NCI-H1417 (cell line): ENCODE measurements at regions not wholly inside any gene's neighbourhood (a gene's known extent, or its start where the extent isn't known, plus 50 kb on each side); places are given as distances from the start of the nearest gene placed in this dataset.
"Not testable (repeated sequence)": the region's sequence is repeated elsewhere in the genome, so short reads cannot be mapped to it uniquely, and the experiment has no call there.

ENCODE experiments used
- DNase-seq, 3 experiments: peaks; one replicate each; lab custom pipeline; 2025; lab: John Stamatoyannopoulos, UW

- DNase-seq = no peak
Observed at GRCh38 chr3:193118907-193119306, 122.1 kb upstream of the PLAAT1 start.

- no peak for DNase-seq
Observed at GRCh38 chr3:193119926-193120325, 121.1 kb upstream of the PLAAT1 start.

GRCh38 chr3:193124861-193125260, 116.2 kb upstream of the PLAAT1 start:
- DNase-seq = no peak

GRCh38 chr3:193129607-193130006, 111.4 kb upstream of the PLAAT1 start:
- DNase-seq = peak in 1 of 3 experiments; percentile 32

GRCh38 chr3:193130576-193130975, 110.4 kb upstream of the PLAAT1 start:
- DNase-seq = no peak

GRCh38 chr3:193132241-193132640, 108.8 kb upstream of the PLAAT1 start:
- no peak for DNase-seq

- DNase-seq = peak in 2 of 3 experiments; percentile 18 to 58
Observed at GRCh38 chr3:193132964-193133363, 108.1 kb upstream of the PLAAT1 start.

- no peak for DNase-seq
Observed at GRCh38 chr3:193134856-193135255, 106.2 kb upstream of the PLAAT1 start.

GRCh38 chr3:193140381-193140780, 100.6 kb upstream of the PLAAT1 start:
- DNase-seq = no peak

GRCh38 chr3:193145248-193145647, 95.8 kb upstream of the PLAAT1 start:
- DNase-seq = no peak

GRCh38 chr3:193148688-193149473, 92.1 kb upstream of the PLAAT1 start:
- DNase-seq = no peak

GRCh38 chr3:193149998-193150397, 91.0 kb upstream of the PLAAT1 start:
- no peak for DNase-seq

GRCh38 chr3:193155044-193155781, 85.8 kb upstream of the PLAAT1 start:
- not testable (repeated sequence) for DNase-seq

- DNase-seq = no peak
Observed at GRCh38 chr3:193157051-193157450, 84.0 kb upstream of the PLAAT1 start.

- no peak for DNase-seq
Observed at GRCh38 chr3:193165431-193166120, 75.4 kb upstream of the PLAAT1 start.

GRCh38 chr3:193168931-193169330, 72.1 kb upstream of the PLAAT1 start:
- DNase-seq = peak in 1 of 3 experiments; percentile 79

- DNase-seq = no peak
Observed at GRCh38 chr3:193174140-193174539, 66.9 kb upstream of the PLAAT1 start.

- peak in 2 of 3 experiments; percentile 10 to 35 for DNase-seq
Observed at GRCh38 chr3:193179332-193180012, 61.5 kb upstream of the PLAAT1 start.

- no peak for DNase-seq
Observed at GRCh38 chr3:193187070-193187722, 53.8 kb upstream of the PLAAT1 start.

GRCh38 chr3:193190146-193190786, 50.8 kb upstream of the PLAAT1 start:
- peak; percentile 19 to 79 (median 61) for DNase-seq
